ENCODE measurements at regions not wholly inside any gene's neighbourhood (a gene's known extent, or its start where the extent isn't known, plus 50 kb on each side); places are given as distances from the start of the nearest gene placed in this dataset.

- no peak for TF ChIP-seq CTCF (IDR thresholded peaks at IDR 0.05; ENCODE audit: low read depth, low read length)
- no peak for TF ChIP-seq EZH2phosphoT487 (IDR thresholded peaks at IDR 0.05; ENCODE audit: low read depth)
Measured at GRCh38 chr17:14547556-14547955, 246.7 kb downstream of the HS3ST3B1 start.
